ENCODE measurements at regions not wholly inside any gene's neighbourhood (a gene's known extent, or its start where the extent isn't known, plus 50 kb on each side); places are given as distances from the start of the nearest gene placed in this dataset.

- TF ChIP-seq SOX15 (CRISPR knock-in tag; IDR thresholded peaks at IDR 0.05) (no peak), CTCF (IDR thresholded peaks at IDR 0.05) (no peak), CDX4 (CRISPR knock-in tag; IDR thresholded peaks at IDR 0.05; ENCODE audit: borderline replicate concordance) (no peak), ZBTB43 (CRISPR knock-in tag; IDR thresholded peaks at IDR 0.05) (no peak), ZNF512 (CRISPR knock-in tag; IDR thresholded peaks at IDR 0.05; ENCODE audit: borderline replicate concordance) (no peak), E2F5 (CRISPR knock-in tag; IDR thresholded peaks at IDR 0.05) (no peak), ATF1 (CRISPR knock-in tag; IDR thresholded peaks at IDR 0.05) (no peak)
Measured at GRCh38 chr16:18047761-18048160, 288.8 kb downstream of the NPIPA8 start.

Data from WTC11 (cell line).